ENCODE measurements at regions not wholly inside any gene's neighbourhood (a gene's known extent, or its start where the extent isn't known, plus 50 kb on each side); places are given as distances from the start of the nearest gene placed in this dataset.

GRCh38 chr11:44506375-44507016, 59.0 kb upstream of the CD82 start:
- 25 to 29% methylated on average over 7 of the region's 7 CpGs for WGBS, 2 experiments (ENCODE audit: low coverage in 1 of 2, low lambda C conversion rate in 2 of 2, missing lambda C conversion rate in 2 of 2)
- no peak for TF ChIP-seq EZH2 (IDR thresholded peaks at IDR 0.05; ENCODE audit: insufficient read depth, poor library complexity, severe bottlenecking)
- no peak for TF ChIP-seq EZH2phosphoT487 (IDR thresholded peaks at IDR 0.05; ENCODE audit: insufficient read depth, low read depth)
- DNase-seq, result peak; percentile 11

GRCh38 chr11:44507491-44507890, 58.0 kb upstream of the CD82 start:
- no peaks in the 10 kb centered on the region for H3K36me3 ChIP-seq (ENCODE audit: low read depth)
- 77 to 79% methylated on average over 3 of the region's 3 CpGs for WGBS, 2 experiments (ENCODE audit: low coverage in 1 of 2, low lambda C conversion rate in 2 of 2, missing lambda C conversion rate in 2 of 2)
- no peak for TF ChIP-seq EZH2phosphoT487 (IDR thresholded peaks at IDR 0.05; ENCODE audit: insufficient read depth, low read depth)
- no peak for TF ChIP-seq EZH2 (IDR thresholded peaks at IDR 0.05; ENCODE audit: insufficient read depth, poor library complexity, severe bottlenecking)
- no peak overlapping the region for H3K4me3 ChIP-seq
- no peaks in the 10 kb centered on the region for H3K79me2 ChIP-seq (ENCODE audit: insufficient read depth)
- H3F3A ChIP-seq (ENCODE audit: insufficient read depth), result no peaks in the 10 kb centered on the region
- no peaks in the 10 kb centered on the region for H3K4me1 ChIP-seq (ENCODE audit: insufficient read depth)
- DNase-seq, result no peak
- H3K27ac ChIP-seq, result no peak overlapping the region
- no peak overlapping the region for H3K9ac ChIP-seq
- H3K9me2 ChIP-seq (ENCODE audit: insufficient read depth), result no peaks in the 10 kb centered on the region
- H4K20me1 ChIP-seq (ENCODE audit: insufficient read depth), result no peaks in the 10 kb centered on the region
- no peaks in the 10 kb centered on the region for H3K9me3 ChIP-seq (ENCODE audit: low read depth)
- H3K4me2 ChIP-seq (ENCODE audit: unreplicated experiment), result no peak overlapping the region
- no peak overlapping the region for H2AFZ ChIP-seq
- in situ Hi-C loops (cut with MboI), result no loop called here
- H3K27me3 ChIP-seq (replicated peaks; ENCODE audit: insufficient read depth), result peaks cover 24% of the 10 kb centered on the region

More at GRCh38 chr11:44506375-44507016, 59.0 kb upstream of the CD82 start:
- H3K9me2 ChIP-seq (ENCODE audit: insufficient read depth), result no peaks in the 10 kb centered on the region
- no peaks in the 10 kb centered on the region for H4K20me1 ChIP-seq (ENCODE audit: insufficient read depth)
- no peaks in the 10 kb centered on the region for H3K79me2 ChIP-seq (ENCODE audit: insufficient read depth)
- in situ Hi-C loops (cut with MboI), result no loop called here
- H3K9me3 ChIP-seq (ENCODE audit: low read depth), result no peaks in the 10 kb centered on the region
- no peaks in the 10 kb centered on the region for H3K4me1 ChIP-seq (ENCODE audit: insufficient read depth)
- no peak overlapping the region for H2AFZ ChIP-seq
- H3K4me3 ChIP-seq, result no peak overlapping the region
- no peak overlapping the region for H3K9ac ChIP-seq
- H3K27me3 ChIP-seq (replicated peaks; ENCODE audit: insufficient read depth), result peaks cover 14% of the 10 kb centered on the region
- no peak overlapping the region for H3K27ac ChIP-seq
- no peaks in the 10 kb centered on the region for H3F3A ChIP-seq (ENCODE audit: insufficient read depth)
- no peak overlapping the region for H3K4me2 ChIP-seq (ENCODE audit: unreplicated experiment)
- H3K36me3 ChIP-seq (ENCODE audit: low read depth), result no peaks in the 10 kb centered on the region

GRCh38 chr11:44507896-44508445, 57.5 kb upstream of the CD82 start:
- no peak overlapping the region for H3K4me2 ChIP-seq (ENCODE audit: unreplicated experiment)
- H3K79me2 ChIP-seq (ENCODE audit: insufficient read depth), result no peaks in the 10 kb centered on the region
- H3K36me3 ChIP-seq (ENCODE audit: low read depth), result no peaks in the 10 kb centered on the region
- TF ChIP-seq EZH2phosphoT487 (IDR thresholded peaks at IDR 0.05; ENCODE audit: insufficient read depth, low read depth), result no peak
- no peak for TF ChIP-seq EZH2 (IDR thresholded peaks at IDR 0.05; ENCODE audit: insufficient read depth, poor library complexity, severe bottlenecking)
- H3K4me3 ChIP-seq, result no peak overlapping the region
- in situ Hi-C loops (cut with MboI), result no loop called here
- H3K9me3 ChIP-seq (ENCODE audit: low read depth), result no peaks in the 10 kb centered on the region
- no peaks in the 10 kb centered on the region for H4K20me1 ChIP-seq (ENCODE audit: insufficient read depth)
- 32 to 37% methylated on average over 3 of the region's 3 CpGs for WGBS, 2 experiments (ENCODE audit: low coverage in 1 of 2, low lambda C conversion rate in 2 of 2, missing lambda C conversion rate in 2 of 2)
- no peaks in the 10 kb centered on the region for H3F3A ChIP-seq (ENCODE audit: insufficient read depth)
- peak; percentile 4 for DNase-seq
- H3K27ac ChIP-seq, result no peak overlapping the region
- H3K9ac ChIP-seq, result no peak overlapping the region
- peaks cover 29% of the 10 kb centered on the region for H3K27me3 ChIP-seq (replicated peaks; ENCODE audit: insufficient read depth)
- no peak overlapping the region for H2AFZ ChIP-seq
- H3K4me1 ChIP-seq (ENCODE audit: insufficient read depth), result no peaks in the 10 kb centered on the region
- H3K9me2 ChIP-seq (ENCODE audit: insufficient read depth), result no peaks in the 10 kb centered on the region

GRCh38 chr11:44509296-44509695, 56.2 kb upstream of the CD82 start:
- in situ Hi-C loops (cut with MboI), result no loop called here
- Histone ChIP-seq H2AFZ (no peak overlapping the region), H3K9ac (no peak overlapping the region)

More at GRCh38 chr11:44509296-44509695, 56.2 kb upstream of the CD82 start:
- Histone ChIP-seq H3K79me2 (ENCODE audit: insufficient read depth) (no peaks in the 10 kb centered on the region), H3K9me3 (ENCODE audit: low read depth) (no peaks in the 10 kb centered on the region), H3F3A (ENCODE audit: insufficient read depth) (no peaks in the 10 kb centered on the region), H3K36me3 (ENCODE audit: low read depth) (no peaks in the 10 kb centered on the region), H3K4me3 (no peak overlapping the region), H4K20me1 (ENCODE audit: insufficient read depth) (no peaks in the 10 kb centered on the region), H3K4me2 (ENCODE audit: unreplicated experiment) (no peak overlapping the region), H3K27ac (no peak overlapping the region), H3K27me3 (replicated peaks; ENCODE audit: insufficient read depth) (peaks cover 35% of the 10 kb centered on the region), H3K9me2 (ENCODE audit: insufficient read depth) (no peaks in the 10 kb centered on the region), H3K4me1 (ENCODE audit: insufficient read depth) (no peaks in the 10 kb centered on the region)
- DNase-seq, result no peak
- TF ChIP-seq EZH2 (IDR thresholded peaks at IDR 0.05; ENCODE audit: insufficient read depth, poor library complexity, severe bottlenecking), result no peak
- no peak for TF ChIP-seq EZH2phosphoT487 (IDR thresholded peaks at IDR 0.05; ENCODE audit: insufficient read depth, low read depth)
- WGBS, 2 experiments (ENCODE audit: low coverage in 1 of 2, low lambda C conversion rate in 2 of 2, missing lambda C conversion rate in 2 of 2), result 20 to 23% methylated on average over 5 of the region's 5 CpGs

Measured in GM23248 (cell line).